Prostate gland (tissue), 2 donors: ENCODE measurements at regions not wholly inside any gene's neighbourhood (a gene's known extent, or its start where the extent isn't known, plus 50 kb on each side); places are given as distances from the start of the nearest gene placed in this dataset.

Source experiments
- CTCF ChIP-seq, 4 experiments: fragments of 200-600 bp in 2 of 4; fragments of 450-650 bp in 2 of 4; sonication (generic) in 2 of 4; IDR thresholded peaks; 1 replicate in 3 of 4; 2 replicates in 1 of 4; pipeline ENCODE4 v1.5.1; 2016 to 2019; ENCODE audit warnings: antibody characterized with exemption in 4 of 4, mild to moderate bottlenecking in 2 of 4, moderate library complexity in 2 of 4
- POLR2AphosphoS5 ChIP-seq: sonication (generic); formaldehyde crosslinking; IDR thresholded peaks from one replicate; pipeline ENCODE4 v1.6.1; 2017; ENCODE audit warnings: antibody characterized with exemption

- TF ChIP-seq CTCF (IDR thresholded peaks at IDR 0.05), result no peak
- TF ChIP-seq POLR2AphosphoS5, result no peak
These were observed 590.3 kb upstream of the CHAC2 start for GRCh38 chr2:53177327-53177726.
